ENCODE measurements at regions not wholly inside any gene's neighbourhood (a gene's known extent, or its start where the extent isn't known, plus 50 kb on each side); places are given as distances from the start of the nearest gene placed in this dataset.

DNA sequence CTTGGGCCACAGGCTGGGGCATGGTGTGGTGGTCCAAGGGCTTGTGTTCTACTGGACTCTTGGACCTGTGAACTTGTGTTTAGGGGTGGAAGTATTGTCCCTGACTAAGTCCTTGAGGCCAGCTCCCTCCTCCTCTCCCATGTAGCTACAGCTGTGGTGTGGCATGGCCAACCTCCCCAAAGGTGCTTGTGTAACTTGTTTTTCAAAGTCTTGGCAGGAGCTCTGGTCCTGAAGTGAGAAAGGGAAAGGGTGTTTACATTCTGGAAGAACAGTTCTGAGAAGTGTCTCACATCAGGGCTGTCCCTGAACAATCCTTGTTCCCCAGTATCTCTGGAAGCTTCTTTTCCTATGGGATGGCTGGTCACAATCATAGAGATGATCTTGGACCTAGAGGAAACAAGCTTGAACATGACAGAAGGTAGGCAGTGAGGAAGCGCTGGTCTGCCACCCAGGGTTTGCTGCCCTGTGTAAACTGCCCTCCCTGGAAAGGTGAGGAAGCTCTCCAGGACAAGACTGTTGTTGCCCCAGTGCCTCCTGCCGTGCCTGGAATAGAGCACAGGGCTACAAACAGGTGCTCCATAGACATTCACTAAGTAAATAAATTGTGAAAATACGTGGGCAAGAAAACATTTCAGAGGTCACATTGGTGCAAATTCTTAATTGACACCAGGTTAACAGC, 64.6 kb upstream of the KLF9 start:
- no peak for DNase-seq
- Mint-ChIP-seq H3K36me3 (ENCODE audit: low read depth) (no peaks in the 10 kb centered on the region), H3K27me3 (ENCODE audit: low read depth) (no peaks in the 10 kb centered on the region), H3K27ac (no peak overlapping the region), H3K4me3 (no peak overlapping the region), H3K9me3 (no peaks in the 10 kb centered on the region), H3K4me1 (ENCODE audit: low read depth) (peaks cover 7% of the 10 kb centered on the region)
- intact Hi-C loops (cut with micrococcal nuclease) = no loop called here
- CTCF ChIA-PET = interaction anchor here (1.2 to 1.3 kb wide), 2 partner anchors 58 to 86 kb away, joined by 3 read pairs; no protein-coding TSS in a partner anchor

DNA sequence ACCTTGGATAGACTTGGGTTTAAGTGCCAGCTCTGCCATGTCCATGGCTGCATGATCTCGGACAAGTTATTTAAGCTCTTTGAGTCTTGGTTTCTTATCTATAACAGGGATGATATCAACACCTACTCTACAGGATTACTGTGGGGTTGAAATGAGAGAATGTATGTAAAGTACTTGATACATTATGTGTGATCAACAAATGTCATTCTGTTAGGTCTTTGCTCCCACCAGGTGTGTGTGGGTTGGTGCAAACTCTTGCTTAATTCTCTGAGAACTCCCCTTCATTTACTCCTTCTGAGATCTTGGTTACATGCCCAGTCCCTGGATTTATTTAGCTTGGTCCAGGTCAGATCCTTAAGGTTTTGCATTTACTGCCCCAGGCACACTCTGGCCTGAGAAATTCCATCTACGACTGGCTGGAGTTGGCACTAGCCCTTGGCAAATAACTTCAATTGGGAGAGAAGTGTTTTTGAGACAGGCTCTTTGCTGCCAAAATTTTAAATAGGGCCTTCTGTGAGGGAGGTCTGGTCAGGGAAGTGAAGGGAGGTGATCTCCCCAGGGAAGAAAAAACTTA, 63.5 kb upstream of the KLF9 start:
- intact Hi-C loops (cut with micrococcal nuclease) = no loop called here
- no peak overlapping the region for H3K27ac Mint-ChIP-seq
- no peaks in the 10 kb centered on the region for H3K4me1 Mint-ChIP-seq (ENCODE audit: low read depth)
- H3K36me3 Mint-ChIP-seq (ENCODE audit: low read depth) = no peaks in the 10 kb centered on the region
- H3K9me3 Mint-ChIP-seq = no peaks in the 10 kb centered on the region
- H3K27me3 Mint-ChIP-seq (ENCODE audit: low read depth) = no peaks in the 10 kb centered on the region
- DNase-seq = no peak
- H3K4me3 Mint-ChIP-seq = no peak overlapping the region
- CTCF ChIA-PET = interaction anchor here (0.6 to 1.3 kb wide), 3 partner anchors 11 to 57 kb away, joined by 3 to 4 read pairs (median 3); no protein-coding TSS in a partner anchor

DNA sequence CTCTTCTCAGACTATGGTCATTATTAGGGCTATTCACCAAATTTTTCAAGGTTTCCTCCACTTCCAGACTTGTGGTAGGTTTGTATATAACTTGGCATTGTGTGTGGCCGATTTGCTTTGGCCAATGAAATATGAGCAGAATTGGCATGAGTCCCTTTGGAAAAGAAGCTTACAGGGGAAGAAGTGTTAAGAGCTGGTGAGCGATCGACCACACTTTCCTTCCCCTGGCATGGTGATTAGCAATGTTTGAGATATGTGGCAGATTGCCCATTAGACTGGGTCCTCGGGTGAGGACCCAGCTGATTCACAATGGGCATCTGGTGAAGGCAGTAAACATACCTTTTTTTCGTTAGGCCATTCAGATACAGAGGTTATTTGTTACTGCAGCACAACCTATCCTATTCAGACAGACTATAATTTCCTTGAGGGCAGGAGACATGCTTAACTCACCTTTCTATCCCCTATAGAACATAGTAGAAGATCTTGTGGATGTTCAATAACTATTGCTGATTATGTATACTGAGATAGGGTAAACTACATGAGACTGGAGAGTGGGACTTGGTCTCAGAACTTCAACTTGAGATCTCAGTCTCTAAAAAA, 62.8 kb upstream of the KLF9 start:
- Mint-ChIP-seq H3K9me3 (no peaks in the 10 kb centered on the region), H3K27ac (no peak overlapping the region), H3K4me3 (no peak overlapping the region), H3K4me1 (ENCODE audit: low read depth) (no peaks in the 10 kb centered on the region), H3K27me3 (ENCODE audit: low read depth) (no peaks in the 10 kb centered on the region), H3K36me3 (ENCODE audit: low read depth) (no peaks in the 10 kb centered on the region)
- CTCF ChIA-PET = interaction anchor here (1.3 kb wide), 1 partner anchor 10 kb away, joined by 4 read pairs; no protein-coding TSS in a partner anchor
- DNase-seq = no peak
- intact Hi-C loops (cut with micrococcal nuclease) = no loop called here

DNA sequence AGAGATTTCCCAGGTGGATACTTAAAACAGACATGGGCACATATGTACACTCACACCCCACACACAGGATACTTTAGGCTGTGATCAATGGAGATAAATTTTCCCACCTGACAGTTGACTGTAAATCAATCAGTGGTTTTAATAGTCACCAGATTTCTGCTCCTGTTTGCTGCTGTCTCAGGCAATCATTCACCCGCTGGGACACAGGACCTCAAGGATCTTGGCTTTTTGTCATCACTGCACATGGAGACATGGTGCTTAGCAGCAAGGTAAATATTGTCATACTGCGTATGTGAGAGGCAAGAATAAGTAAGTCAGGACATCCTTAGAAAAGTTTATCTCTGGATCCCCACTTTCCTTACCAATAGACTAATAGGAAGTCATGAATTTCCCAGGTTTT, 60.8 kb upstream of the KLF9 start:
- Mint-ChIP-seq H3K4me3 (no peak overlapping the region), H3K27ac (no peak overlapping the region), H3K36me3 (ENCODE audit: low read depth) (no peaks in the 10 kb centered on the region), H3K9me3 (no peaks in the 10 kb centered on the region), H3K27me3 (ENCODE audit: low read depth) (no peaks in the 10 kb centered on the region), H3K4me1 (ENCODE audit: low read depth) (peaks cover 16% of the 10 kb centered on the region)
- CTCF ChIA-PET = no interaction called here
- no peak for DNase-seq
- intact Hi-C loops (cut with micrococcal nuclease) = no loop called here

DNA sequence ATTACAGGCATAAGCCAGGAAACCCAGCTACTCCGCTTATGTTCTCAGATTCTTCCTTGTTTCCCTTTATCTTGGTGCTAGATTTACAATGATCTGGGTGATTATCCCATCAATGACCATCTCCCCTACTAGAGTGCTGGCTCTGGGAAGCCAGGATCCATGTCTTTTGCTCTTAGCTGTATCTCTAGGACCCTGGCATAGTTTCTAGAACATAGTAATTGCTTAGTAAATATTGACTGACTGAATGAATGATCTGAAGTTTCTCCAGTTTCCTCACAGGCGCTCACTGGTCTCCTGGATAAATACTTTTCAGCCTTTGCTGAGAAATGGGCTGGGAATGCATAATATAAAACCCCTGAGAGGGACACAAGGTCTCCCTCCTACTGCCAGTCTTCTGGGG, 60.0 kb upstream of the KLF9 start:
- Mint-ChIP-seq H3K4me3 (no peak overlapping the region), H3K36me3 (ENCODE audit: low read depth) (no peaks in the 10 kb centered on the region), H3K9me3 (no peaks in the 10 kb centered on the region), H3K27ac (no peak overlapping the region), H3K4me1 (ENCODE audit: low read depth) (peaks cover 22% of the 10 kb centered on the region), H3K27me3 (ENCODE audit: low read depth) (no peaks in the 10 kb centered on the region)
- intact Hi-C loops (cut with micrococcal nuclease) = no loop called here
- no peak for DNase-seq
- CTCF ChIA-PET = no interaction called here

DNA sequence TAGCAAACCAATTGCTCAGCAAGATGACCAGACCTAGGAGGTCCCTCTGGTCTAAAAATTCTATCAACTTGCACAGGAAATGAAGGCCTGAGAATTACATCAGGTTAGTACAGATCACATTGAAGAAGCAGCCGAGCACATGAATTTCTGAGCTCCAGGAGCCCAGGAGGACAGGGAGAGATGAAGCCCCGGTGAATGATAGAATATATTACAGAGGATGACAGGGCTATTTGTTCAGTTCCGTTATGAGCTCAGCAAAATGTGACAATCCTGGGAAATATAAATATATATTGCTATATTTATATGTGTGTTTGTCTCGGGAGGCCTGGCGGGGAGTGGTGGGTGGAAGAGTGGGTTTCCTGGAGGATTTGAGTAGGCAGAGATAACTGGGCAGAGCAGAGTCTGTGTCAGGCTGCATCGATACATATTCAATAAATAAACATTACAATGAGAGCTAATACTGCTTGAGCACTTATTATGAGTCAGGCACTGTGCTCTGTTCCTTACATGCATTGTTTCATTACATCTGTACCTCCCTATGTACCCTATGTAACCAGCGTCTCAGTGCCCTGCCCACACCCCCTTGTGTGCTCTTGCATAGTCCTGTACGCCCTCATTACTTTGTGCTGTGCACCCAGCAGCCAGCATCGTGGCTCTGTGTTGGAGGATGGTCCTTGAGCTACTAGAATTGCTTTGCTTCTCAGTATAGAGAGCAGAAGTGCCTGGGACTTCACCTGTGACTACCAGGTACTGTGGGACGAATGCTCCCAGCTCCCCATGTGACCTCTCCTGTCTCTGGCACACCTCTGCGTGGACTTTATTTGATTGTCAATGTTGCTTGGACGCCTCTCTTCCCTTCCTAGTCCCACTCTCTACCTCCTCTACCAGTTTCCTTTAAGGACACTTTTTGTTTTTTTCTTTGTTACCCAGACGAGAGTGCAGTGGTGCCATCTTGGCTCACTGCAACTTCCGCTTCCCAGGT, 58.1 kb upstream of the KLF9 start:
- Mint-ChIP-seq H3K4me1 (ENCODE audit: low read depth) (peaks cover 39% of the 10 kb centered on the region), H3K9me3 (no peaks in the 10 kb centered on the region), H3K27ac (no peak overlapping the region), H3K27me3 (ENCODE audit: low read depth) (no peaks in the 10 kb centered on the region), H3K4me3 (no peak overlapping the region), H3K36me3 (ENCODE audit: low read depth) (no peaks in the 10 kb centered on the region)
- CTCF ChIA-PET = interaction anchor here (1.0 to 1.2 kb wide), 3 partner anchors 12 to 130 kb away, joined by 3 to 4 read pairs (median 3); no protein-coding TSS in a partner anchor
- intact Hi-C loops (cut with micrococcal nuclease) = no loop called here
- DNase-seq = no peak

DNA sequence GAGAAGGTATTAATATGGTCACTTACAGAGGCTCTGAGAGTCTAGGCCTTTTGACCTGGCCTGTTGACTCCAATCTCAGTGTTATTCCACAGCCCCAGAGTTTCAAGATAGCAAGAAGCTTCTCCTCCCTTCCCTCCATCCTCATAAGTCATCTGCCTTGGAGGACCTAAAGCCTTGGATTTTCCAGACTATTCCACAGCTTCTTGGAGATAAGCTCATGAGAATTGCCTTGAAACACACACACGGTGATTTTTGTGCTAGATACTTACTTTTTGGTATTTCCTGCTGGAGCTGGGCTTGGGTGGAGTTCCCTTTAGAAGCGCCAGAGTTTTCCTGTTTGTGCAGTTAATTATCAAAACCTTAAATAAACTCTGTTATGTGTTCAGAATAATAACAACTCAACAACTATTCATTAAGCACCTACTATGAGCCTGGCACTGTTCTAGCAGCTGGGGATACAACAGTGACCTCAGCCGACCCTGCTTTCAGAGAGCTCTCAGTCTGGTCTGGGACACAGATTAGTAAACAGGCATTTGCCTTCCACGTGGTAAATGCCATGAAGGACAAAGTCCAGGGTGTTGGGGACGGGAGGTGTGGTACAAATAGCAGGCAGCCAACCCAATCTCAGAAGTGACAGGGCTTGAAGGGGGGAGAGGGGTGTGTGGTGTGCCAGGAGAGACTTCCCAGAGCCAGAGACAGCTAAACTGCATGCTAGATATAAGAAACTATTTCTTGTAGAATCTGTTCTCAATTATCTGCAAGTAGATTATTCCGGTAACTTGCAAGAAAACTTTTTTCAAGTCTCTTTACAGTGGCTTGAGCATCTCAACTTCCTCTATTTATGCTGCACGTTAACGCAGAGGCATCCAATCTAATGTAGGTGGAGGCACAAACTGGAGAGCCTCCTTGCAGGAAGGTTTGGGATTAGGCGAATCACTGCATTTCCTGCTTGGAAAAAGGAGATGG, 55.9 kb upstream of the KLF9 start:
- H3K4me3 Mint-ChIP-seq = no peak overlapping the region
- no peak for DNase-seq
- H3K27me3 Mint-ChIP-seq (ENCODE audit: low read depth) = no peaks in the 10 kb centered on the region
- H3K27ac Mint-ChIP-seq = peak overlapping the region; percentile 54
- CTCF ChIA-PET = interaction anchor here (1.0 to 2.6 kb wide), 5 partner anchors 10 to 132 kb away, joined by 3 to 12 read pairs (median 3); no protein-coding TSS in a partner anchor
- H3K4me1 Mint-ChIP-seq (ENCODE audit: low read depth) = peaks cover 60% of the 10 kb centered on the region
- intact Hi-C loops (cut with micrococcal nuclease) = no loop called here
- no peaks in the 10 kb centered on the region for H3K9me3 Mint-ChIP-seq
- no peaks in the 10 kb centered on the region for H3K36me3 Mint-ChIP-seq (ENCODE audit: low read depth)

DNA sequence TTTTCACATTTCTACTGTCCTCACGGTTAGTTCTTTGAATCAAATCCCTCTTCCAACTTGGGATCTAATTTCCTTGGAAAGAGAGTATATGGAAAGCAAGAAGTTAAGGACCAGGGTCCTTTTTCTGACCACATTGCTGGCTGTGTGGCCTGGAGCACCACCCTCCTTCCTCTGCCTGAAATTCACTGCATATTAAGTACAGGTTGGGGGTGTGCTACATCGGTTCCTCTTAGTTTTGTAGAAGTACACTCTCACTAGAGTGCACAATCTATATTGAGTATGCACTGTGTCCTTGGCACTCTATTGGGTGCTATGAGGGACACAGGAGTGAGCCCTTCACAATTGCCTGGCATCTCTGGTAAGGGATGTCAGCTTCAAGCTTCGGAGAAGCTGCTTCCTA, 53.8 kb upstream of the KLF9 start:
- Mint-ChIP-seq H3K36me3 (ENCODE audit: low read depth) (no peaks in the 10 kb centered on the region), H3K9me3 (no peaks in the 10 kb centered on the region), H3K4me3 (no peak overlapping the region), H3K4me1 (ENCODE audit: low read depth) (peaks cover 72% of the 10 kb centered on the region), H3K27me3 (ENCODE audit: low read depth) (no peaks in the 10 kb centered on the region), H3K27ac (peak overlapping the region; percentile 1)
- intact Hi-C loops (cut with micrococcal nuclease) = no loop called here
- DNase-seq = no peak
- CTCF ChIA-PET = interaction anchor here (1.4 to 2.6 kb wide), 4 partner anchors 16 to 134 kb away, joined by 3 to 7 read pairs (median 5); no protein-coding TSS in a partner anchor

DNA sequence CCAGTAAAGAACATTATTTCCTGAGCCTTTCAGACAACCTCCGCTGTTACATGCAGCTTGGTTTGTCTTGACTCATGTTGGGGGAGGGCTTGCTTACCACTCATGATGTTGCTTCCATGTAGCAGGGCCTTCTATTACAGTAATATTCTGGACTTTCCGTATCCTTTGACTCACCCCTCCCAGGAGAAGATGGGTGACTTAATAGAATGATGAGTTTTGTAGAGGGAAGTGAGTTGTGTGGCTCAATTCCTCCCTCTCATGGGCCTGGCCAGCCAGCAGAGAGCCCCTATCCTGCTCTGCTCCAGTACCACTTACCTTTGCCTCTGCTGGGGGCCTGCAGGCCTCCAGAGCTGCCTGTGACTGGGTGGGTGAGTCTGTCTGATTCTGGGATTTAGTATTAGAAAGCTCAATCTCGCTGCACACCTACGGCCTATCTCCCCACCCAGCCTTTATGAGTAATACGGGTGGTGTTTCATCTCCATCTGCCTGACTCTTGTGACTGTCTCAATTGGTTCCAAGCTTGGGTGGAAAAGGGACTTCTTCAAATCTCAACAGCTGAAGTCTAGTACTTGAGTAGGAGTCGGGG, 52.6 kb upstream of the KLF9 start:
- CTCF ChIA-PET = interaction anchor here (0.9 to 2.1 kb wide), 8 partner anchors 10 to 135 kb away, joined by 3 to 6 read pairs (median 4); no protein-coding TSS in a partner anchor
- peaks cover 72% of the 10 kb centered on the region for H3K4me1 Mint-ChIP-seq (ENCODE audit: low read depth)
- no peaks in the 10 kb centered on the region for H3K27me3 Mint-ChIP-seq (ENCODE audit: low read depth)
- peak; percentile 73 for DNase-seq
- H3K4me3 Mint-ChIP-seq = peak overlapping the region; percentile 7
- intact Hi-C loops (cut with micrococcal nuclease) = loop anchor here (1.0 kb wide), 7 partner anchors 17 to 209 kb away; partner anchors contain the start of gene SMC5
- no peaks in the 10 kb centered on the region for H3K9me3 Mint-ChIP-seq
- peak overlapping the region; percentile 83 for H3K27ac Mint-ChIP-seq
- no peaks in the 10 kb centered on the region for H3K36me3 Mint-ChIP-seq (ENCODE audit: low read depth)

DNA sequence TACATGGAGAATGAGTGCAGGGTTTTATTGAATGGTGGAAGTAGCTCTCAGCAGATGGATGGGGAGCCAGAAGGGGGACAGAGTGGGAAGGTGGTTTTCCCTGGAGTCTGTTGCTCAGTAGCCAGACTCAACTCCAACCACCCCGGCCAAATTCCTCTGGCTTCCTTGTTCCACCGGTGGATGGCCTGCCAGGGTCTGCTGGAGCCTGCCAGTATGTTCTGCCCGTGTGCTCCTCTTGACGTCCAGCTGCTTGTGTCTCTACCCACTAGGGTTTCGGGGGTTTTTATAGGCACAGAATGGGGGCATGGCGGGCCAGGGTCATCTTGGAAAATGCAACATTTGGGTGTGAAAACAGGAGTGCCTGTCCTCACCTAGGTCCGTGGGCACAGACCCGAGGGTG, 51.4 kb upstream of the KLF9 start:
- no peaks in the 10 kb centered on the region for H3K9me3 Mint-ChIP-seq
- peak overlapping the region; percentile 63 for H3K27ac Mint-ChIP-seq
- CTCF ChIA-PET = interaction anchor here (1.2 kb wide), 1 partner anchor 29 kb away, joined by 3 read pairs; no protein-coding TSS in a partner anchor
- intact Hi-C loops (cut with micrococcal nuclease) = no loop called here
- H3K36me3 Mint-ChIP-seq (ENCODE audit: low read depth) = no peaks in the 10 kb centered on the region
- peaks cover 62% of the 10 kb centered on the region for H3K4me1 Mint-ChIP-seq (ENCODE audit: low read depth)
- no peaks in the 10 kb centered on the region for H3K27me3 Mint-ChIP-seq (ENCODE audit: low read depth)
- no peak for DNase-seq
- H3K4me3 Mint-ChIP-seq = no peak overlapping the region

DNA sequence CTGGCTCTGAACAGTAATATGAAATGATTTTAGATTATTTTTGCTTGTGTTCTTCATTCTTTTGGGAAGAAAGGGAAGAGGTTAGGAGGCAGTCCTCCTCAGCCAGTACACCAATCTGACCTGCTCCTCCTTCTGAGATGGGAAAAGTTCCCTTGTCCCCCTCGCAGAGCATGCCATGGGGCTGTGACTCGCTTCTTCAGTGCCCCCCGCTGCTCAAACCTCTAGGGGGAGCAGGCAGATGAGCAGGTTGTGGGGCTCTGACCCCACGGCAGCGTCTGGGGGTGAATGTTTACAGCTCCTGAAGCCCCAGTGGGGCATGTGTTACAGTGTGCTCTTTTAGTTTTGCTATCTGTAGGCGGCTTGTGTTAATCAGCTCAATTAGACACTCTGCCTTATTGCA, 50.9 kb upstream of the KLF9 start:
- CTCF ChIA-PET = interaction anchor here (1.2 kb wide), 1 partner anchor 137 kb away, joined by 4 read pairs; no protein-coding TSS in a partner anchor
- no peak overlapping the region for H3K27ac Mint-ChIP-seq
- no peak overlapping the region for H3K4me3 Mint-ChIP-seq
- no peaks in the 10 kb centered on the region for H3K36me3 Mint-ChIP-seq (ENCODE audit: low read depth)
- DNase-seq = no peak
- intact Hi-C loops (cut with micrococcal nuclease) = no loop called here
- H3K27me3 Mint-ChIP-seq (ENCODE audit: low read depth) = no peaks in the 10 kb centered on the region
- no peaks in the 10 kb centered on the region for H3K9me3 Mint-ChIP-seq
- H3K4me1 Mint-ChIP-seq (ENCODE audit: low read depth) = peaks cover 57% of the 10 kb centered on the region
